Nephron (organoid): ENCODE measurements at regions not wholly inside any gene's neighbourhood (a gene's known extent, or its start where the extent isn't known, plus 50 kb on each side); places are given as distances from the start of the nearest gene placed in this dataset.

Experiments used
- H3K27ac Mint-ChIP-seq, 3 experiments: 2 replicates each; pipeline ENCODE4 v1.8.0; 2020; ENCODE audit warnings: mixed read lengths in 3 of 3, mild to moderate bottlenecking in 2 of 3, moderate library complexity in 1 of 3
- H3K27me3 Mint-ChIP-seq: 2 replicates; pipeline ENCODE4 v1.8.0; 2021; ENCODE audit warnings: low read depth, mild to moderate bottlenecking, moderate library complexity, mixed read lengths
- H3K36me3 Mint-ChIP-seq: 2 replicates; pipeline ENCODE4 v1.8.0; 2020; ENCODE audit warnings: low read depth, mixed read lengths
- H3K4me1 Mint-ChIP-seq: 2 replicates; pipeline ENCODE4 v1.8.0; 2020; ENCODE audit warnings: mixed read lengths
- H3K4me3 Mint-ChIP-seq, 3 experiments: 2 replicates each; pipeline ENCODE4 v1.8.0; 2020; ENCODE audit warnings: mild to moderate bottlenecking in 3 of 3, mixed read lengths in 3 of 3, moderate library complexity in 2 of 3
- H3K9me3 Mint-ChIP-seq: 2 replicates; pipeline ENCODE4 v1.8.0; 2020; ENCODE audit warnings: mixed read lengths
- CTCF ChIP-seq, 3 experiments: fragments of 200-600 bp; sonication (generic); IDR thresholded peaks; one replicate each; pipeline ENCODE4 v1.5.0; 2021; ENCODE audit warnings: antibody characterized with exemption in 3 of 3; ENCODE audit not compliant: unreplicated experiment in 3 of 3

- Mint-ChIP-seq H3K4me1 (peaks cover 37% of the 10 kb centered on the region), H3K27me3 (peaks cover 34% of the 10 kb centered on the region), H3K27ac (peak overlapping the region in 1 of 3 experiments; percentile 10), H3K9me3 (no peaks in the 10 kb centered on the region), H3K36me3 (no peaks in the 10 kb centered on the region), H3K4me3 (no peak overlapping the region)
- TF ChIP-seq CTCF (IDR thresholded peaks at IDR 0.05; ENCODE audit: unreplicated experiment in 3 of 3): peak; percentile 53 to 67 (median 54)
Measured at GRCh38 chr14:100654814-100655740, 67.9 kb upstream of the BEGAIN start.

DNA sequence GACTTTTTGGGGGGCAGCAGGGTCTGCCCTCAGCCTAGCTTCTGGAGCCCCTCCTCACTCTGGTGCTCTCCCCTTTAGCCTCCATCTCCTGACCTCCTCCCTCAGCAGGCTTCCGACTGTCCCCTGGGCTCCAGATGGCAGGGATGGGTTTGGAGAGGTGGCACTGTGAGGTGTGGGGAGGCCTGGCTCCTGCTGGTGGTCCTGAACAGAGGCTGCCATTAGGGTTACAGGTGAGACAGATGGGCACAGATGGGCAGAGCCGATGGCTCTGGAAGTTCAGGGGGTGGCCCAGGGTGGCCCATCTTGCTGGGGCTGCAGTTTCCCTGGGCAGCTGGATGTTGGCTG lies 68.5 kb upstream of the BEGAIN start:
- no peak overlapping the region for H3K4me3 Mint-ChIP-seq
- H3K4me1 Mint-ChIP-seq: peaks cover 37% of the 10 kb centered on the region
- peaks cover 34% of the 10 kb centered on the region for H3K27me3 Mint-ChIP-seq
- no peaks in the 10 kb centered on the region for H3K9me3 Mint-ChIP-seq
- H3K27ac Mint-ChIP-seq: peak overlapping the region in 1 of 3 experiments; percentile 10
- no peaks in the 10 kb centered on the region for H3K36me3 Mint-ChIP-seq
- no peak for TF ChIP-seq CTCF (IDR thresholded peaks at IDR 0.05; ENCODE audit: unreplicated experiment in 3 of 3)

DNA sequence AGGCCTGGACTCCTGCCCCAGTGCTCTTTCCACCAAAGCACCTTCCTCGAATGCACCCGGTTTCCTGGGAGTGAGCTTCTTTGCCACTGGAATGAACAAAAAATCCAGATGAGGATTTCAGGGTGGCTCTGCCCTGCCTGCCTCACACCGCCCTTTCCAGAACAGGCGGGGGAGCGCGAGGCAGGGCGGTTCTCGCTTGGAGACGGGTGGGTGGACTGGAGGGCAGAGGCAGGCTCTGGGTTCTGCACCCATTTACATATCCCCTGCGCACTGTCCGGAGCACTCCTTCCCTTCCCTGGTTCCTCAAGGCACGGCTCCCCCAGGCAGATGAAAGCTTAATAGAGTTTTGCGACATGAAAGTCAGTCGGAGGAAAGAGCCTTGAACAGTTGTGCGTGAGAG lies 69.7 kb upstream of the DLK1 start:
- H3K4me3 Mint-ChIP-seq: no peak overlapping the region
- no peaks in the 10 kb centered on the region for H3K9me3 Mint-ChIP-seq
- peak overlapping the region in 2 of 3 experiments; percentile 35 for H3K27ac Mint-ChIP-seq
- H3K27me3 Mint-ChIP-seq: peaks cover 33% of the 10 kb centered on the region
- peaks cover 40% of the 10 kb centered on the region for H3K4me1 Mint-ChIP-seq
- H3K36me3 Mint-ChIP-seq: no peaks in the 10 kb centered on the region
- TF ChIP-seq CTCF (IDR thresholded peaks at IDR 0.05; ENCODE audit: unreplicated experiment in 3 of 3): no peak

- peaks cover 30% of the 10 kb centered on the region for H3K27me3 Mint-ChIP-seq
- H3K4me1 Mint-ChIP-seq: peaks cover 34% of the 10 kb centered on the region
- no peak for TF ChIP-seq CTCF (IDR thresholded peaks at IDR 0.05; ENCODE audit: unreplicated experiment in 3 of 3)
- H3K27ac Mint-ChIP-seq: peak overlapping the region in 2 of 3 experiments; percentile 35
- H3K4me3 Mint-ChIP-seq: no peak overlapping the region
- H3K9me3 Mint-ChIP-seq: no peaks in the 10 kb centered on the region
- no peaks in the 10 kb centered on the region for H3K36me3 Mint-ChIP-seq
Measured at GRCh38 chr14:100657780-100658179, 68.9 kb upstream of the DLK1 start.

GRCh38 chr14:100658181-100658886 lies 68.4 kb upstream of the DLK1 start:
- no peaks in the 10 kb centered on the region for H3K9me3 Mint-ChIP-seq
- H3K27me3 Mint-ChIP-seq: peaks cover 30% of the 10 kb centered on the region
- TF ChIP-seq CTCF (IDR thresholded peaks at IDR 0.05; ENCODE audit: unreplicated experiment in 3 of 3): no peak

More at GRCh38 chr14:100658181-100658886, 68.4 kb upstream of the DLK1 start:
- Mint-ChIP-seq H3K4me3 (no peak overlapping the region), H3K36me3 (no peaks in the 10 kb centered on the region), H3K4me1 (peaks cover 35% of the 10 kb centered on the region), H3K27ac (peak overlapping the region in 1 of 3 experiments; percentile 35)
